HG03439 (cell line): ENCODE measurements at regions not wholly inside any gene's neighbourhood (a gene's known extent, or its start where the extent isn't known, plus 50 kb on each side); places are given as distances from the start of the nearest gene placed in this dataset.

Experiments
- ATAC-seq: cut with Tn5 transposase; IDR thresholded peaks from one replicate; pipeline ENCODE4 v1.9.1; 2021; ENCODE audit warnings: mild to moderate bottlenecking, moderate library complexity; ENCODE audit not compliant: unreplicated experiment

DNA sequence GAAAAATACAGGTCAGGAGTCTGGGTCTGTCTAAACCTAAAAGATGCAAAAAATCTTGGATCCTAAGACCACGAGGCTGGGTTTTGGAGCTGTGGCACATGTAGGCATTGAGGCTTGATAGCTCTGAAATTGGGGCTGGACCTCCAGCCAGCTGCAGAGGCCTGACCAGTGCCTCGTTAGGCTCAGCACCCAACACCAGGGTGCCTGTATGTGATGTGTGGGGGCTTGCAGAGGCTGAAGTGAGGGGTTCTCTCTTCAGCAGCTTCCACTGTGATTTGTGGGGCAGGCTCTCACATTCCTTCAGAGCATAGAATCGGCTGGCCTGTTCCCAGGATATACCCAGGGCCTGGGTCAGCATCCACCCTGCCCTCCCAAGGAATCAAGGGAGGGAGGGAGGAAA is 247.8 kb downstream of the BUB3 start:
- no peak for ATAC-seq

GRCh38 chr10:123402656-123403055 is 248.5 kb downstream of the BUB3 start:
- peak; percentile 75 for ATAC-seq

GRCh38 chr10:123404357-123404756 is 250.2 kb downstream of the BUB3 start:
- no peak for ATAC-seq

DNA sequence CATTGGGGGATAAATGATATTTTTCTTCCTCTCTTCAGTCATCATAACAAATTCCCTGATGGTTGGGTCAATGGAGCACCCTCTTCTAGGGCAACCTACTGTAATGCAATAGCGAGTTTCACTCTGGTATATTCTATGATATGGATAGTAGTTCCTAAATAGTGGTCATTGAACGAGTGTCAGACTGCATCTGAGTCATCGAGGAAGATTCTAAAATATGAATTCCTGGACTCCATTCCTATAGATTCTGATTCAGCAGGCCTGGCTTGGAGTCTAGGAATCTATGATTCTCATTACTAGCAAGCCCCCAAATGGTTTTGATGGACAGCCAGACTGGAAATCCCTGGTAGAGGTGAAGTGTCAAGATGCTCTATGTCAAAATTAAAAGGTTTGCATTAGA is 254.5 kb downstream of the BUB3 start:
- no peak for ATAC-seq

GRCh38 chr10:123409426-123409825 is 255.2 kb downstream of the BUB3 start:
- no peak for ATAC-seq

- ATAC-seq, result no peak
Measured at GRCh38 chr10:123409884-123410283, 255.7 kb downstream of the BUB3 start.

DNA sequence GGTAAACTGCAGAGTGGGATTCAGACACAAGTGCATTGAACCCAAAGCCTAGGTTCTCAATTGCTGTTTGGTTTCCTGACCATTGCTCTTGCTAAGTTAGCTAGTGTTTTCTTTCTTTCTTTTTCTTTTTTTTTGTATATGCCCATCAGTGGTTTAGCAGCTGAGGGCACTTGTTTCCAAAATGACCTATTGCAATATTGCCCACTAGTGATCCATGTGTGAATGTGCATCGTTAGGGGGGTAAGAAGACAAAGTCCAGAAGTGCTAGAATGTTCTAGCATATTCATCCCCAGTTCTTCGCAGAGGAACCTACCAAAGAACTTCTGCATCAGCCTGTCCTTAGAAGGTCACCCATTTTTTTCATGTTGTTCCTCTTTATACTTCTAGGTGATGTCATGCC is 252.8 kb upstream of the GPR26 start:
- ATAC-seq, result no peak

DNA sequence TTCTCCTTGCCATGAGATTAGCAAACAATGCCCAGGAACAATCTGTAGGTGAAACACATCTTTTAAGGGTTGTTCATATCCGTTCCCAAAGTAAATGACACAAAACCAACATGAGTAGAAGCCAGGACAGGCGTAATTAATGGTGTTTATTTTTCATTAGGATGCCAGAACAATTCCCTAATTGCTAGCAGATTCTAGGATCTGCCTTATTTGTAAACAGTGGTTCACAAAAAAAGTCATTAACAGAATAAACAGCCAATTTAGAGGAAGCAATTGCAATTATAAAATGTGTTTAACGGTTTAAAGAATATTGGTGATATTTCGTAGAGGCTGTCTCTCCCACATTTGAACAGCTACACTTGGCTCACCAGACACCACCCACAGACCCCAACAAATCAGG is 250.6 kb upstream of the GPR26 start:
- no peak for ATAC-seq

- ATAC-seq, result no peak
Measured at GRCh38 chr10:123417414-123417813, 248.7 kb upstream of the GPR26 start.

- no peak for ATAC-seq
Measured at GRCh38 chr10:123421461-123421860, 244.7 kb upstream of the GPR26 start.

GRCh38 chr10:123422261-123422660 is 243.9 kb upstream of the GPR26 start:
- ATAC-seq, result no peak

DNA sequence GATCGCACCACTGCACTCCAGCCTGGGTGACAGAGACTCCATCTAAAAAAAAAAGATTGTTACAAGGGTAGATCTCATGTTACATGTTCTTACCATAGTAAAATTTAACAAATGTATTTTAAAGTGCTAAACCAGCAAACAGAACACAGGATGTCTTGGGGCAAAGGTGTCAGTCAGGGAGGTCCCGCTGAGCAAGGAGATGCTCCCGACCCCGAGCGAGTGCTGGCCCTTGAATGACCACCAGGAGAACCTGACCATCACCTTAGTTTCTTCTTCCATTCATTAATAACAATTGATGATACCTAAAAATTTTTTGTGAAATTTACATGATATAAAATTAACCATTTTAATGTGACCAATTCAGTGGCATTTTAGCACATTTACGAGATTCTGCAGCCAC is 241.6 kb upstream of the GPR26 start:
- ATAC-seq, result no peak

- no peak for ATAC-seq
Measured at GRCh38 chr10:123425680-123426079, 240.5 kb upstream of the GPR26 start.

DNA sequence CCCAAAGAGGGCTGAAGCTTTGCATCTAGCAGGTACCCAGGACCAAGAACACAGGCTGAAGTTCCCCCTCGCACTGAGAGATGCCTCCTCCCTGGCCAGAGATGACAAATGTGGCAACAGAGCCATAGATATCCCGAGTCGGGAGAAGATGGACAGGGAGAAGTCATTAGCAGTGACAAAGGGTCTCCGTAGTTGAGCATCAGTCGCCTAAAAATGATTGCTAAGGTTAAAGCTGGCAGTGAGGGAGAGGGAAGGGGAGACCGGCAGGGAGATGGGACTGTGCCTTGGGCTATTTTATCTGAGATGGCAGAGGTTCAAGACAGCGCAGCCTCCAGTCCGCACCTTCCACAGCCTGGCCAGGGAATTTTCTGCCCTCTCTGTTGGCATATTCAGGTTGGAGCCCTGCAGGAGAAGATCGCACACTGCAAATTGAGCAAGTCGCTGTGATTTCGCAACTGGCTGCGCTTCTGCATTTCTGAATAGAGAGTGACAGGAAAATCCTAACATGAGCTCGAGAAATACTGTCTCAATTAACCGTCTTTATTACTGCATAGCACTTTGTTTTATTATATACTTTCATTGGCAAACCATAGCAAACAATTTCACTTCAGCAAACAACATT is 238.9 kb upstream of the GPR26 start:
- ATAC-seq, result no peak

DNA sequence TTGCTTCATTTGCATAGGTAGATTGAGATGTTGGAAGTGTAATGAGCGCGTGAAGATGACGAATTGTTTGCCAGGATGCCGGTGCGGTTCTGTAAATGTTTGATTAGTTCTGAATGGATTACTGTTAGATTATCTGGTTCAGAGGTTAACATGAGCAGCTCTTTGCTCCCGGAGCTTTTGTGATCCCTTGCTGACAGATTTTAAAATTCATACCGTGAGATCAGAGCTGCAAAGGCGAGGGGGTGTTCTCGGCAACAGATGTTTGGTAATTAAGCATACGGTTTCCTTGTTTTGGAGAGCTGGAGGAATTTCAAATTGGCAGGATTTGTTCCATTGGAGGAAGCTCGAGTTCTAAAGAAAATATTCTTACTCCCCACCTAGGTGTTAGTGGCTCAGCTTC is 237.8 kb upstream of the GPR26 start:
- no peak for ATAC-seq

DNA sequence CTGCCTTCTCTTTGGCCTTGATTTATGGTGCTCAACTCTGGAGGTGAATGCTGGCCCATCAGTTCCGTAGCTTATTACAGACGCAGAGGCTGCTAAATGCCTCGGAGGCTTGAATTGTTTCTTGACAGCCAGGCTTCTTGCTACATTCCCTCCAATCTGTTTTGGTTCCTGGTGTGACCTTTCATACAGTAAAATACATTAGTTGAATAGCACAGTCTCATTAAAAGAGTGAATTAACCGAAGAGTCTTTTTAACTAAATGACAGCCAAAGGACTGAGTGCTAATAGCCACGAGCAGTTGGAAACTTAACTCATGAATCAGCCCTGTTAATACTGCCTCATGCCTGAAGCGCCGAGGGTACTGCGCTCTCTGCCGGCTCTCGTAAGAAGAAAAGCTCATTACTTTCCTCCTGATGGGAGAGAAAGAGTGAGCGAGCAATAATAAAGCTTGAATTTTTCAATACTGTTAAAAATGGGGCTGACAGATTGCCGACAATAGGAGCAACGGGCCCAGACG is 236.4 kb upstream of the GPR26 start:
- no peak for ATAC-seq

GRCh38 chr10:123433539-123433938 is 232.6 kb upstream of the GPR26 start:
- ATAC-seq, result no peak

DNA sequence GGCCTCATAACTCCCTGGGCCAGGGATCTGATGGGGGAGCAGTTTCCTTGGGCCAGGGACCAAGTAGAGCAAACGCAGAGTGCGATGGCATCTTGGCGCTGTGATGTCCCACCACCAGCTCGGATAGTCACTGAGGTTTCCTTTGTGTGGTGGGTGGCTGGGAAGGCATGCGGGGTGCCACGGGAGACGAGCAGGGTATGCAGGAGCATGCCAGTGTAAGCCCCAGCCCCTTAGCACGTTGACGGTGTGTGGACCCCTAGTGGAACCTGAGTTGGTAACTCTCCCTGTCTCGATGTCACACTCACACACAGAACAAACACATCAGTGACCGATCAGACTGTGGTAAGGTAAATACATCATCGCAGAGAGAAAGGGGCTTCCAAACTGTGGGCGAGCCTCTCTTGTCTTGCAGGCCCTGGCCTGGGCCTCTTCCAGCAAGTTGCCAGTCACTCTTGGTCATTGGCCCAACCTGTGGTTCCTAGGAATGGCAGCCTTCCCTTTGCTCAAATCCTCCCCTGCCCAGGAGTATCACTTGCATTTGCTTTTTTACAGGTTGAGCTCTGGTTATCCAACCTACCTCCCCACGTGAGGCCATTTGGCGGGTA is 231.6 kb upstream of the GPR26 start:
- no peak for ATAC-seq

- peak; percentile 97 for ATAC-seq
Measured at GRCh38 chr10:123442901-123443300, 223.3 kb upstream of the GPR26 start.

DNA sequence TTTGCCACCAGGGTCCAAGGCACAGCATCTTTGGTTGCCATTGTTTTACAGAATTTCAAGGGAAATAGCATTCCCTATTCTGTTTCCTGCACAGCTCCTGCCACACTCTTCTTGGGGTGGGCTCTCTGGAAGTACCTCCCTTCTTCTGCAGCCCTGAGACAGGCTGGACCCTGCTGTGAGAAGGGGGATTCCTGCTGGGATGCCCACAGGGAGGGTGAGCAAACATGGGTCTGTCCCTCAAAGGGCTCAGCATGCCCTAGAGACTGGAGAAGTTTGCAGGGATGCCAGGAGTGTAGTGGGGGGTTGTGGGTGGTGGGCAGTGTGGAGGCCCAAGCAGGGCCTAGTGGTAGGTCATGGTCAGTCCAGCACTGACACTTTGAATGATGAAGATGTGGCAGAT is 222.2 kb upstream of the GPR26 start:
- no peak for ATAC-seq

GRCh38 chr10:123445261-123445775 is 220.8 kb upstream of the GPR26 start:
- no peak for ATAC-seq

DNA sequence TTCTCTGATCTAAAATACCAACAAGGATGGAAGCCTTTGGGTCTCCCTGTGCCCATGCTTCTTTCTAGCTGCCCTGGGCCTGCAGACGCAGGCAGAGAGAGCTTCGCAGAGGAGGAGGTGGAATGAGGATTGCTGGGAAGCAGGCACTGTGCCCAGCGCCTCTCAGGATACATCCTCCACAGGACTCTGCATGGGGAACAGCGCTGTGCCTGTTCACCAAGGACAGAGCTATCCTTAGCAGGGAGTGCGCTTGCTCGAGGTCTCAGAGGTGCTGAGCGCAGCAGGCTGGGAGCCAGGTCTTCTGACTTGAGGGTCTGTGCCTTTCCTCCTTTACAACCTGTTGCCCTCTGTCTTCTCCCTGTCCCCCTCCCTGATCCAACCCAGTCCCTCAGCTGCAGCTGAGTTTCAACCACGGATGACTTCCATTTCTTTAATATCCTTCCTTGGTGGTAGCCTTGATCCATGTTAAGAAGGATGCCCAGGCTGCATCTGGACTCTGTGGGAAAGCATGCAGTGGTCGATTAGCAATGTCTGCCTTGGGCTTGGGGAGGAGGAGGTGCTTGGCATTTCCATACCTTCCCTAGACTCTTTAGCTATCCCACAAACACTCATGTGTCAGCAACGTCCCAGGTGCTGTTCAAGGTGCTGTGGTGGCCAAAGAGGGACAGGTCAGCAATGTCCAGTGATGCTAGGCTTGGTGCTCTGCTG is 219.6 kb upstream of the GPR26 start:
- ATAC-seq, result no peak
